ENCODE measurements at regions not wholly inside any gene's neighbourhood (a gene's known extent, or its start where the extent isn't known, plus 50 kb on each side); places are given as distances from the start of the nearest gene placed in this dataset.
"Not testable (repeated sequence)": the region's sequence is repeated elsewhere in the genome, so short reads cannot be mapped to it uniquely, and the experiment has no call there.

DNA sequence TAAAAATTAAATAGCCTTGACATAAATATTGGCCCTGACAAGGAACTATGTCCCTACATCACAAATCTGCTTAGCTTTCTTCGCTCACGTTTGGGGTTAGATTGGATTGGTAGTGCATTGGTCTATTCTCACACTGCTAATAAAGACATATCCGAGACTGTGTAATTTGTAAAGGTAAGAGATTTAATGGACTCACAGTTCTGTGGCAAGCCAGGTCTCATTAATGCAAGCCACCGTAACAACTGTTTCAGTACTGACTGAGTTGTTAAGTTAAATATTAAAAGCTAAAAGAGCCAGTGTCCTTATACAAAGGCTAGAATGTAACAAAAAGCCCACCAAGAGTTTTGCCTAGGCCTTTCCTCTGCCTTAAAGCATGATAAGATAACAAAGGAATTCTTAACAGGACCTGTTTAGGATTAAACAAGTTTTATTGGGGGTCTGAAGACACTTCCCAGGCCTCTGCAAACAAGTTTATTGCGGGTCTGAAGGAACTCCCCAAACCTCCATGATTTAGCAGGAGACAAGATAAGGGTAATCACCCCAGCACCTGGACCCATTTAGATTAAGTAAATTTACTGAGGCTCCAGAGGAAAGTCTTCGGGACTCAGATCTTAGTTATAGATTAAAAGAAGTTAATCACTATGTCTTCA, 88.2 kb upstream of the PTGDR start:
- peaks cover 23% of the 10 kb centered on the region for H3F3A ChIP-seq (ENCODE audit: low read depth)
- no peaks in the 10 kb centered on the region for H4K20me1 ChIP-seq (ENCODE audit: insufficient read depth, low read length, poor library complexity, severe bottlenecking)
- H3K9me3 ChIP-seq (ENCODE audit: insufficient read depth, low read depth, low read length) = peaks cover 55% of the 10 kb centered on the region
- no peaks in the 10 kb centered on the region for H3K27me3 ChIP-seq (ENCODE audit: insufficient read depth, low read length, poor library complexity, severe bottlenecking)
- H3K4me3 ChIP-seq (ENCODE audit: low read length, poor library complexity, severe bottlenecking) = no peak overlapping the region
- TF ChIP-seq EZH2phosphoT487 (IDR thresholded peaks at IDR 0.05; ENCODE audit: borderline replicate concordance) = no peak
- TF ChIP-seq, protein P1, sequence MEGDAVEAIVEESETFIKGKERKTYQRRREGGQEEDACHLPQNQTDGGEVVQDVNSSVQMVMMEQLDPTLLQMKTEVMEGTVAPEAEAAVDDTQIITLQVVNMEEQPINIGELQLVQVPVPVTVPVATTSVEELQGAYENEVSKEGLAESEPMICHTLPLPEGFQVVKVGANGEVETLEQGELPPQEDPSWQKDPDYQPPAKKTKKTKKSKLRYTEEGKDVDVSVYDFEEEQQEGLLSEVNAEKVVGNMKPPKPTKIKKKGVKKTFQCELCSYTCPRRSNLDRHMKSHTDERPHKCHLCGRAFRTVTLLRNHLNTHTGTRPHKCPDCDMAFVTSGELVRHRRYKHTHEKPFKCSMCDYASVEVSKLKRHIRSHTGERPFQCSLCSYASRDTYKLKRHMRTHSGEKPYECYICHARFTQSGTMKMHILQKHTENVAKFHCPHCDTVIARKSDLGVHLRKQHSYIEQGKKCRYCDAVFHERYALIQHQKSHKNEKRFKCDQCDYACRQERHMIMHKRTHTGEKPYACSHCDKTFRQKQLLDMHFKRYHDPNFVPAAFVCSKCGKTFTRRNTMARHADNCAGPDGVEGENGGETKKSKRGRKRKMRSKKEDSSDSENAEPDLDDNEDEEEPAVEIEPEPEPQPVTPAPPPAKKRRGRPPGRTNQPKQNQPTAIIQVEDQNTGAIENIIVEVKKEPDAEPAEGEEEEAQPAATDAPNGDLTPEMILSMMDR (conservative IDR thresholded peaks at IDR 0.05; ENCODE audit: low read length) = no peak
- no peaks in the 10 kb centered on the region for H3K79me2 ChIP-seq (ENCODE audit: insufficient read depth, low read length)
- no peak overlapping the region for H2AFZ ChIP-seq (ENCODE audit: low read length)
- no peaks in the 10 kb centered on the region for H3K9me2 ChIP-seq (replicated peaks; ENCODE audit: low read depth, low read length)
- H3K36me3 ChIP-seq (ENCODE audit: insufficient read depth, low read length) = peaks cover 27% of the 10 kb centered on the region
- no peak overlapping the region for H3K4me2 ChIP-seq (ENCODE audit: low read depth, low read length, poor library complexity, severe bottlenecking)
- peaks cover 34% of the 10 kb centered on the region for H3K4me1 ChIP-seq (ENCODE audit: insufficient read depth, low read length, poor library complexity, severe bottlenecking)
- H3K9ac ChIP-seq (ENCODE audit: low read depth, low read length, poor library complexity, severe bottlenecking) = no peak overlapping the region

DNA sequence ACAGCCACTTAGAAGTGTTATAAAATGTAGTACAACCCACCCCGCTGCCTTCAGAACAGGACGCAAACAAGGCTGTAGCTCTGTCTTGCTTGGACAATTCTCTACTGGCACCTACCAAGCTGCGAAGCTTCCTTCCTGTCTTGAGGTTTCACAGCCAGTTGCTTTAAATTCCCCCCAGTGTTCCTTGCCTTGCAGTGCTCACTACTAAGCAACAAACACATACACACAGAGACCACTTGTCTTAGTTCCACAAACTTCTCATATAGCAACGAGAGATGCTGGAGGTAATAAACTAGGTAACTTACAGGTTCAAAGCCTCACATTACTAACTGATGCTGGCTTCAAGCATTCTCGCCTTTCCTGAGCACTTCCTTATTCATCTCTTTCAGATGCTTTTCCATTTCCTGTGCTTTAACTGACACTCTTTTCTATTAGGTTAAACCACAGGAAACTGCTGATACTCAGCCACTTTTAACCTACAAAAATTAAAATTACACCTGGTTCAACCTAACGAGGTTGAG, 91.5 kb upstream of the PTGDR start:
- Histone ChIP-seq H2AFZ (ENCODE audit: low read length) (0 out of 2 replicates have a peak overlapping the region, but pooled peaks have one; percentile 28), H3F3A (ENCODE audit: low read depth) (peaks cover 23% of the 10 kb centered on the region), H3K4me2 (ENCODE audit: low read depth, low read length, poor library complexity, severe bottlenecking) (peak overlapping the region; percentile 77), H3K27me3 (ENCODE audit: insufficient read depth, low read length, poor library complexity, severe bottlenecking) (no peaks in the 10 kb centered on the region), H3K9me2 (replicated peaks; ENCODE audit: low read depth, low read length) (no peaks in the 10 kb centered on the region), H3K36me3 (ENCODE audit: insufficient read depth, low read length) (peaks cover 26% of the 10 kb centered on the region), H3K9ac (ENCODE audit: low read depth, low read length, poor library complexity, severe bottlenecking) (peak overlapping the region; percentile 69), H3K4me3 (ENCODE audit: low read length, poor library complexity, severe bottlenecking) (peak overlapping the region; percentile 62), H3K9me3 (ENCODE audit: insufficient read depth, low read depth, low read length) (peaks cover 63% of the 10 kb centered on the region), H3K79me2 (ENCODE audit: insufficient read depth, low read length) (no peaks in the 10 kb centered on the region), H4K20me1 (ENCODE audit: insufficient read depth, low read length, poor library complexity, severe bottlenecking) (no peaks in the 10 kb centered on the region), H3K4me1 (ENCODE audit: insufficient read depth, low read length, poor library complexity, severe bottlenecking) (peaks cover 39% of the 10 kb centered on the region)
- TF ChIP-seq, protein P1 (conservative IDR thresholded peaks at IDR 0.05; ENCODE audit: low read length) = no peak
- no peak for TF ChIP-seq EZH2phosphoT487 (IDR thresholded peaks at IDR 0.05; ENCODE audit: borderline replicate concordance)

DNA sequence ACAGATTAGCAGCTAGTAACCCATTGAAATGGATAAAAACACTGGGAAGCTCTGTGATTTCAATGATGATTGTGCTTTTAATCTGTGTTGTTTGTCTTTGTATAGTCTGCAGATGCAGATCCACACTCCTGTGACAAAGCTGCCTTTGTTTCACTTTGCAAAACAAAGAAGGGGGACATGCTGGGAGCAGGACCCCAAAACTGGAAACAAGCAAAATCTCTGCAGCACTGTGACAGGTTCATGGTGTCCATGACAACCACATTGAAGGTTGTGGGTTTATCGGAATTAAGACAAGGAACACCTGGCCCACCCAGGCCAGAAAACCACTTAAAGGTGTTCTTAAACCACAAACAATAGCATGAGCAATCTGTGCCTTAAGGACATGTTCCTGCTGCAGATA, 95.6 kb upstream of the PTGDR start:
- not testable (repeated sequence) for H4K20me1 ChIP-seq (ENCODE audit: insufficient read depth, low read length, poor library complexity, severe bottlenecking); H3K9ac ChIP-seq (ENCODE audit: low read depth, low read length, poor library complexity, severe bottlenecking); H3K27me3 ChIP-seq (ENCODE audit: insufficient read depth, low read length, poor library complexity, severe bottlenecking); H3K4me2 ChIP-seq (ENCODE audit: low read depth, low read length, poor library complexity, severe bottlenecking); H3K4me3 ChIP-seq (ENCODE audit: low read length, poor library complexity, severe bottlenecking); H3K79me2 ChIP-seq (ENCODE audit: insufficient read depth, low read length); H3K9me2 ChIP-seq (replicated peaks; ENCODE audit: low read depth, low read length); H2AFZ ChIP-seq (ENCODE audit: low read length)
- peaks cover 38% of the 10 kb centered on the region for H3K9me3 ChIP-seq (ENCODE audit: insufficient read depth, low read depth, low read length)
- peaks cover 19% of the 10 kb centered on the region for H3F3A ChIP-seq (ENCODE audit: low read depth)
- H3K4me1 ChIP-seq (ENCODE audit: insufficient read depth, low read length, poor library complexity, severe bottlenecking) = peaks cover 29% of the 10 kb centered on the region
- H3K36me3 ChIP-seq (ENCODE audit: insufficient read depth, low read length) = peaks cover 15% of the 10 kb centered on the region; the same call in 1 of the 2 replicates

DNA sequence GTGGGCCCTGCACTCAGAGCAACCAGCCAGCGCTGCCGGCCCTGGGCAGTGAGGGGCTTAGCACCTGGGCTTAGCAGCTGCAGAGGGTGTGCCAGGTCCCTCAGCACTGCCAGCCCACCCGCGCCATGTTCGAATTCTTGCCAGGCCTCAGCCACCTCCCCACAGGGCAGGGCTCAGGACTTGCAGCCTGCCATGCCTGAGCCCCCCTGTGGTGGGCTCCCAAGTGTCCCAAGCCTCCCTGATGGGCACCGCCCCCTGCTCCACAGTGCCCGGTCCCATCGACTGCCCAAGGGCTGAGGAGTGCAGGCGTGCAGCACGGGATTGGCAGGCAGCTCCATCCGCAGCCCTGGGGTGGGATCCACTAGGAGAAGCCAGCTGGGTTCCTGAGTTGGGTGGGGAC, 98.0 kb upstream of the NID2 start:
- TF ChIP-seq, protein P1 (conservative IDR thresholded peaks at IDR 0.05; ENCODE audit: low read length) = no peak
- no peak for TF ChIP-seq EZH2phosphoT487 (IDR thresholded peaks at IDR 0.05; ENCODE audit: borderline replicate concordance)

More for the DNA sequence above, 98.0 kb upstream of the NID2 start:
- Histone ChIP-seq H3K27me3 (ENCODE audit: insufficient read depth, low read length, poor library complexity, severe bottlenecking) (no peaks in the 10 kb centered on the region), H3K4me1 (ENCODE audit: insufficient read depth, low read length, poor library complexity, severe bottlenecking) (no peaks in the 10 kb centered on the region), H4K20me1 (ENCODE audit: insufficient read depth, low read length, poor library complexity, severe bottlenecking) (no peaks in the 10 kb centered on the region), H3K9ac (ENCODE audit: low read depth, low read length, poor library complexity, severe bottlenecking) (no peak overlapping the region), H3K9me3 (ENCODE audit: insufficient read depth, low read depth, low read length) (peaks cover 5% of the 10 kb centered on the region; the same call in 1 of the 2 replicates), H3K79me2 (ENCODE audit: insufficient read depth, low read length) (no peaks in the 10 kb centered on the region), H3K36me3 (ENCODE audit: insufficient read depth, low read length) (no peaks in the 10 kb centered on the region), H3K4me2 (ENCODE audit: low read depth, low read length, poor library complexity, severe bottlenecking) (no peak overlapping the region), H3K9me2 (replicated peaks; ENCODE audit: low read depth, low read length) (no peaks in the 10 kb centered on the region), H3K4me3 (ENCODE audit: low read length, poor library complexity, severe bottlenecking) (no peak overlapping the region), H2AFZ (ENCODE audit: low read length) (no peak overlapping the region), H3F3A (ENCODE audit: low read depth) (no peaks in the 10 kb centered on the region)
